H1 (cell line): ENCODE measurements at regions not wholly inside any gene's neighbourhood (a gene's known extent, or its start where the extent isn't known, plus 50 kb on each side); places are given as distances from the start of the nearest gene placed in this dataset.

ENCODE experiments used
- ATF2 ChIP-seq: IDR thresholded peaks from 2 replicates; pipeline ENCODE4 v1.6.1; 2012; ENCODE audit warnings: low read length, inconsistent platforms
- CTCF ChIP-seq, 3 experiments: IDR thresholded peaks; 1 replicate in 2 of 3; 2 replicates in 1 of 3; pipeline versions ENCODE4 v1.5.1 to v1.6.1; 2011; ENCODE audit warnings: low read length in 3 of 3, mild to moderate bottlenecking in 3 of 3, inconsistent platforms in 2 of 3, low read depth in 1 of 3, moderate library complexity in 1 of 3; ENCODE audit not compliant: insufficient read depth in 1 of 3; ENCODE audit errors: control extremely low read depth in 1 of 3
- EP300 ChIP-seq, 2 experiments: IDR thresholded peaks; 1 replicate in 1 of 2; 2 replicates in 1 of 2; pipeline ENCODE4 v1.6.1; 2011 to 2012; ENCODE audit warnings: low read depth in 2 of 2, low read length in 2 of 2, mild to moderate bottlenecking in 2 of 2, borderline replicate concordance in 1 of 2, inconsistent platforms in 1 of 2, moderate library complexity in 1 of 2
- EZH2 ChIP-seq: fragments of 200-600 bp; sonication (generic); IDR thresholded peaks from 2 replicates; pipeline ENCODE4 v1.7.1; 2012; ENCODE audit warnings: low read depth, mild to moderate bottlenecking, moderate library complexity, low read length, inconsistent platforms; ENCODE audit not compliant: severe bottlenecking
- HDAC2 ChIP-seq, 2 experiments: fragments of 300-600 bp in 1 of 2; sonication (generic) in 1 of 2; IDR thresholded peaks; 2 replicates each; pipeline ENCODE4 v1.6.1; 2011 to 2012; ENCODE audit warnings: low read depth in 2 of 2, low read length in 2 of 2, mild to moderate bottlenecking in 2 of 2, moderate library complexity in 2 of 2, borderline replicate concordance in 1 of 2, inconsistent platforms in 1 of 2
- MAX ChIP-seq: IDR thresholded peaks from 2 replicates; pipeline ENCODE4 v1.6.1; 2012; ENCODE audit warnings: inconsistent platforms
- RAD21 ChIP-seq, 2 experiments: IDR thresholded peaks in 1 of 2; conservative IDR thresholded peaks in 1 of 2; 2 replicates each; pipeline ENCODE4 v1.6.1; 2011; ENCODE audit warnings: low read depth in 2 of 2, low read length in 2 of 2, improper control_type of control experiment in 1 of 2, inconsistent platforms in 1 of 2, mild to moderate bottlenecking in 1 of 2, moderate library complexity in 1 of 2

- TF ChIP-seq CTCF (IDR thresholded peaks at IDR 0.05; ENCODE audit: control extremely low read depth in 1 of 3, insufficient read depth in 1 of 3, low read depth in 1 of 3, low read length in 3 of 3), result no peak
- TF ChIP-seq EZH2, result no peak
- no peak for TF ChIP-seq ATF2
- no peak for TF ChIP-seq HDAC2 (IDR thresholded peaks at IDR 0.05; ENCODE audit: borderline replicate concordance in 1 of 2, low read depth in 2 of 2, low read length in 2 of 2)
- TF ChIP-seq RAD21 (IDR thresholded peaks at IDR 0.05 in 1 of 2, conservative IDR thresholded peaks at IDR 0.05 in 1 of 2; ENCODE audit: low read depth in 2 of 2, low read length in 2 of 2), result no peak; a peak in 1 of 4 replicates
- no peak for TF ChIP-seq MAX
- TF ChIP-seq EP300 (IDR thresholded peaks at IDR 0.05; ENCODE audit: borderline replicate concordance in 1 of 2, low read depth in 2 of 2, low read length in 2 of 2), result no peak
Observed at GRCh38 chr18:76260941-76261472, 234.0 kb downstream of the ZNF516 start.
